Activated B cell treated with CpG ODN at 0.5 μM for 24 hours (primary cell): ENCODE measurements at regions not wholly inside any gene's neighbourhood (a gene's known extent, or its start where the extent isn't known, plus 50 kb on each side); places are given as distances from the start of the nearest gene placed in this dataset.

Source experiments
- ATAC-seq: fragments of 200-7000 bp; cut with Tn5 transposase; one replicate; pipeline ENCODE4 v1.10.0; 2021; ENCODE audit warnings: low read depth, mild to moderate bottlenecking, moderate library complexity
- CTCF ChIA-PET: fragments of 350-600 bp; sonication (Branson Sonifier 250); formaldehyde crosslinking; loops from one replicate; lab custom pipeline; 2021; ENCODE audit warnings: antibody characterized with exemption; lab: Charles Lee
- POLR2A ChIA-PET: fragments of 350-600 bp; sonication (Branson Sonifier 250); formaldehyde crosslinking; loops from one replicate; lab custom pipeline; 2021; ENCODE audit warnings: antibody characterized with exemption; lab: Charles Lee
- DNase-seq: peaks from one replicate; pipeline ENCODE4 v3.0.0; 2022
- H3K27ac Mint-ChIP-seq: one replicate; pipeline ENCODE4 v1.8.0; 2020; ENCODE audit warnings: mixed read lengths
- H3K27me3 Mint-ChIP-seq: one replicate; pipeline ENCODE4 v1.8.0; 2021; ENCODE audit warnings: mixed read lengths
- H3K36me3 Mint-ChIP-seq: one replicate; pipeline ENCODE4 v1.8.0; 2021; ENCODE audit warnings: low read depth, mixed read lengths
- H3K4me1 Mint-ChIP-seq: one replicate; pipeline ENCODE4 v1.8.0; 2021; ENCODE audit warnings: mixed read lengths
- H3K4me3 Mint-ChIP-seq: one replicate; pipeline ENCODE4 v1.8.0; 2020; ENCODE audit warnings: mild to moderate bottlenecking, mixed read lengths
- H3K9me3 Mint-ChIP-seq: one replicate; pipeline ENCODE4 v1.8.0; 2020; ENCODE audit warnings: mixed read lengths
- CTCF ChIP-seq: fragments of 200-600 bp; IDR thresholded peaks from one replicate; pipeline ENCODE4 v1.8.0; 2022; ENCODE audit warnings: antibody characterized with exemption, mild to moderate bottlenecking
- intact Hi-C: fragments of 100-400 bp; cut with micrococcal nuclease; formaldehyde crosslinking; loops from one replicate; pipeline ENCODE4 v1.15.1; 2024

GRCh38 chr2:228819701-228820100 is 451.4 kb downstream of the PID1 start:
- ChIA-PET CTCF (no interaction called here), POLR2A (no interaction called here)
- Mint-ChIP-seq H3K27me3 (no peaks in the 10 kb centered on the region), H3K9me3 (peaks cover 3% of the 10 kb centered on the region), H3K4me3 (no peak overlapping the region), H3K4me1 (no peaks in the 10 kb centered on the region), H3K36me3 (no peaks in the 10 kb centered on the region), H3K27ac (no peak overlapping the region)
- DNase-seq (no peak), ATAC-seq (no peak)
- no peak for TF ChIP-seq CTCF
- intact Hi-C loops, result no loop called here

GRCh38 chr2:228802181-228803071 is 468.7 kb downstream of the PID1 start:
- Mint-ChIP-seq H3K27ac (no peak overlapping the region), H3K4me1 (no peaks in the 10 kb centered on the region), H3K27me3 (no peaks in the 10 kb centered on the region), H3K4me3 (no peak overlapping the region), H3K9me3 (peaks cover 2% of the 10 kb centered on the region), H3K36me3 (no peaks in the 10 kb centered on the region)
- intact Hi-C loops, result no loop called here
- DNase-seq, result no peak
- ATAC-seq, result no peak
- no peak for TF ChIP-seq CTCF
- POLR2A ChIA-PET, result no interaction called here
- CTCF ChIA-PET, result no interaction called here

GRCh38 chr2:228801451-228801850 is 469.6 kb downstream of the PID1 start:
- ATAC-seq, result no peak
- H3K36me3 Mint-ChIP-seq, result no peaks in the 10 kb centered on the region
- no peaks in the 10 kb centered on the region for H3K4me1 Mint-ChIP-seq
- DNase-seq, result no peak
- H3K27ac Mint-ChIP-seq, result no peak overlapping the region
- CTCF ChIA-PET, result no interaction called here
- intact Hi-C loops, result no loop called here
- peaks cover 2% of the 10 kb centered on the region for H3K9me3 Mint-ChIP-seq
- no peaks in the 10 kb centered on the region for H3K27me3 Mint-ChIP-seq
- TF ChIP-seq CTCF, result no peak
- no peak overlapping the region for H3K4me3 Mint-ChIP-seq
- POLR2A ChIA-PET, result no interaction called here

- ChIA-PET CTCF (no interaction called here), POLR2A (no interaction called here)
- intact Hi-C loops, result no loop called here
- no peak for TF ChIP-seq CTCF
- ATAC-seq, result no peak
- Mint-ChIP-seq H3K36me3 (no peaks in the 10 kb centered on the region), H3K4me1 (no peaks in the 10 kb centered on the region), H3K27me3 (no peaks in the 10 kb centered on the region), H3K27ac (no peak overlapping the region), H3K4me3 (no peak overlapping the region), H3K9me3 (peaks cover 2% of the 10 kb centered on the region)
- DNase-seq, result no peak
Measured at GRCh38 chr2:228799208-228799588, 471.9 kb downstream of the PID1 start.

- H3K4me1 Mint-ChIP-seq, result no peaks in the 10 kb centered on the region
- no peaks in the 10 kb centered on the region for H3K9me3 Mint-ChIP-seq
- no peaks in the 10 kb centered on the region for H3K27me3 Mint-ChIP-seq
- H3K27ac Mint-ChIP-seq, result no peak overlapping the region
- no peak overlapping the region for H3K4me3 Mint-ChIP-seq
- TF ChIP-seq CTCF, result no peak
- ChIA-PET CTCF (no interaction called here), POLR2A (no interaction called here)
- no peaks in the 10 kb centered on the region for H3K36me3 Mint-ChIP-seq
- no peak for ATAC-seq
- intact Hi-C loops, result no loop called here
- no peak for DNase-seq
Measured at GRCh38 chr2:228798458-228799207, 472.5 kb downstream of the PID1 start.
